ENCODE measurements at regions not wholly inside any gene's neighbourhood (a gene's known extent, or its start where the extent isn't known, plus 50 kb on each side); places are given as distances from the start of the nearest gene placed in this dataset.

- no peak for TF ChIP-seq CTCF (optimal IDR thresholded peaks at IDR 0.05 in 1 of 3, IDR thresholded peaks at IDR 0.05 in 1 of 3, conservative IDR thresholded peaks at IDR 0.05 in 1 of 3; ENCODE audit: extremely low read depth in 1 of 3, insufficient read depth in 2 of 3, low read length in 3 of 3)
- no peak for TF ChIP-seq EZH2 (IDR thresholded peaks at IDR 0.05; ENCODE audit: low read length)
Measured at GRCh38 chr12:84166812-84167211, 745.8 kb downstream of the SLC6A15 start.

Data from keratinocyte (primary cell).